H1 (cell line): ENCODE measurements at regions not wholly inside any gene's neighbourhood (a gene's known extent, or its start where the extent isn't known, plus 50 kb on each side); places are given as distances from the start of the nearest gene placed in this dataset.

ENCODE experiments used
- ATF2 ChIP-seq: IDR thresholded peaks from 2 replicates; pipeline ENCODE4 v1.6.1; 2012; ENCODE audit warnings: low read length, inconsistent platforms
- CTCF ChIP-seq, 3 experiments: IDR thresholded peaks; 1 replicate in 2 of 3; 2 replicates in 1 of 3; pipeline versions ENCODE4 v1.5.1 to v1.6.1; 2011; ENCODE audit warnings: low read length in 3 of 3, mild to moderate bottlenecking in 3 of 3, inconsistent platforms in 2 of 3, low read depth in 1 of 3, moderate library complexity in 1 of 3; ENCODE audit not compliant: insufficient read depth in 1 of 3; ENCODE audit errors: control extremely low read depth in 1 of 3
- EP300 ChIP-seq, 2 experiments: IDR thresholded peaks; 1 replicate in 1 of 2; 2 replicates in 1 of 2; pipeline ENCODE4 v1.6.1; 2011 to 2012; ENCODE audit warnings: low read depth in 2 of 2, low read length in 2 of 2, mild to moderate bottlenecking in 2 of 2, borderline replicate concordance in 1 of 2, inconsistent platforms in 1 of 2, moderate library complexity in 1 of 2
- GABPA ChIP-seq: IDR thresholded peaks from 2 replicates; pipeline ENCODE4 v1.6.1; 2011; ENCODE audit warnings: mild to moderate bottlenecking, low read length, moderate library complexity, borderline replicate concordance; ENCODE audit not compliant: insufficient read depth
- KDM1A ChIP-seq: fragments of 200-600, 300-600 bp; sonication (generic); IDR thresholded peaks from 2 replicates; pipeline ENCODE4 v1.7.1; 2016; ENCODE audit warnings: mild to moderate bottlenecking, low read length, borderline replicate concordance
- POLR2A ChIP-seq, 2 experiments: IDR thresholded peaks; 1 replicate in 1 of 2; 2 replicates in 1 of 2; pipeline ENCODE4 v1.6.1; 2011; ENCODE audit warnings: low read depth in 2 of 2, low read length in 2 of 2, mild to moderate bottlenecking in 2 of 2; ENCODE audit errors: control extremely low read depth in 1 of 2
- POLR2AphosphoS5 ChIP-seq: IDR thresholded peaks from 2 replicates; pipeline ENCODE4 v1.6.1; 2011; ENCODE audit warnings: low read depth, low read length
- RAD21 ChIP-seq, 2 experiments: IDR thresholded peaks in 1 of 2; conservative IDR thresholded peaks in 1 of 2; 2 replicates each; pipeline ENCODE4 v1.6.1; 2011; ENCODE audit warnings: low read depth in 2 of 2, low read length in 2 of 2, improper control_type of control experiment in 1 of 2, inconsistent platforms in 1 of 2, mild to moderate bottlenecking in 1 of 2, moderate library complexity in 1 of 2
- RFX5 ChIP-seq: IDR thresholded peaks from 2 replicates; pipeline ENCODE4 v1.6.1; 2011; ENCODE audit warnings: low read depth, low read length, improper control_type of control experiment, borderline replicate concordance
- SP2 ChIP-seq: IDR thresholded peaks from 2 replicates; pipeline ENCODE4 v1.6.1; 2012; ENCODE audit warnings: mild to moderate bottlenecking, low read length, inconsistent platforms
- TBP ChIP-seq: IDR thresholded peaks from 2 replicates; pipeline ENCODE4 v1.6.1; 2011; ENCODE audit warnings: low read depth, low read length, improper control_type of control experiment
- ZNF274 ChIP-seq: IDR thresholded peaks from 2 replicates; pipeline ENCODE4 v1.7.0; 2012; ENCODE audit warnings: low read length, borderline replicate concordance; ENCODE audit errors: extremely low read depth
- TF ChIP-seq, protein P1 (sequence below): IDR thresholded peaks from 2 replicates; pipeline ENCODE4 v1.6.1; 2011; ENCODE audit warnings: low read length, improper control_type of control experiment

DNA sequence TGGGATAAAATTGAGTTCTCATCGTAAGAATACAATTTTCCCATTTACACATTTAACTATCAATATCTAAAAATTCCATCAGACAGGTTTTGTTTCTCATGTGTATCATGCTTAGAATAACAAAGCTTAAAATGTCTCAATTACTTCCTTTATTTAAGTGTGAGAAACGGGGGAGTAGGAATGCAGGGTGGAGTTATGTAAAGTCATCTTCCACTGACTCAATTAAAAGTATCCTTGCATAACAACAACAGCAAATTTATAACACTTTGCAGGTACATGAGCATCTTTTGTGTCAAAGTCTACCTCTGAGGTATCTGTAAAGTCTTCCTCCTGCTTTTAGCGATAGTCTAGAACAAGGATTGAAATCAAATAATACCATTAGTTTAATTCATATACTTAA lies 327.1 kb downstream of the EPHA4 start:
- no peak for TF ChIP-seq ZNF274
- no peak for TF ChIP-seq CTCF (IDR thresholded peaks at IDR 0.05; ENCODE audit: control extremely low read depth in 1 of 3, insufficient read depth in 1 of 3, low read depth in 1 of 3, low read length in 3 of 3)
- TF ChIP-seq POLR2AphosphoS5: no peak
- no peak for TF ChIP-seq KDM1A
- TF ChIP-seq GABPA: no peak
- TF ChIP-seq, protein P1, sequence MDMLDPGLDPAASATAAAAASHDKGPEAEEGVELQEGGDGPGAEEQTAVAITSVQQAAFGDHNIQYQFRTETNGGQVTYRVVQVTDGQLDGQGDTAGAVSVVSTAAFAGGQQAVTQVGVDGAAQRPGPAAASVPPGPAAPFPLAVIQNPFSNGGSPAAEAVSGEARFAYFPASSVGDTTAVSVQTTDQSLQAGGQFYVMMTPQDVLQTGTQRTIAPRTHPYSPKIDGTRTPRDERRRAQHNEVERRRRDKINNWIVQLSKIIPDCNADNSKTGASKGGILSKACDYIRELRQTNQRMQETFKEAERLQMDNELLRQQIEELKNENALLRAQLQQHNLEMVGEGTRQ: no peak
- no peak for TF ChIP-seq RAD21 (IDR thresholded peaks at IDR 0.05 in 1 of 2, conservative IDR thresholded peaks at IDR 0.05 in 1 of 2; ENCODE audit: low read depth in 2 of 2, low read length in 2 of 2)
- TF ChIP-seq SP2: no peak
- no peak for TF ChIP-seq POLR2A (IDR thresholded peaks at IDR 0.05; ENCODE audit: control extremely low read depth in 1 of 2, low read depth in 2 of 2, low read length in 2 of 2)
- TF ChIP-seq EP300 (IDR thresholded peaks at IDR 0.05; ENCODE audit: borderline replicate concordance in 1 of 2, low read depth in 2 of 2, low read length in 2 of 2): no peak
- no peak for TF ChIP-seq ATF2
- TF ChIP-seq TBP: no peak
- TF ChIP-seq RFX5: no peak
